AG04449 (cell line): ENCODE measurements at regions not wholly inside any gene's neighbourhood (a gene's known extent, or its start where the extent isn't known, plus 50 kb on each side); places are given as distances from the start of the nearest gene placed in this dataset.

Experiments
- CTCF ChIA-PET: fragments of 350-600 bp; formaldehyde crosslinking; extraction: SDS; loops from one replicate; lab custom pipeline; 2021; ENCODE audit warnings: antibody characterized with exemption; lab: Yijun Ruan, JAX
- POLR2A ChIA-PET: fragments of 400-600, 350-600 bp; formaldehyde crosslinking; extraction: SDS; loops from one replicate; lab custom pipeline; 2020; ENCODE audit warnings: antibody characterized with exemption, inconsistent platforms; lab: Yijun Ruan, JAX
- DNase-seq: peaks from one replicate; pipeline ENCODE4 v3.0.0-alpha.2; 2010; ENCODE audit warnings: low read depth, low spot score
- H3K4me3 ChIP-seq: 2 replicates; pipeline ENCODE4 v1.5.1; 2011; ENCODE audit warnings: low read depth, mild to moderate bottlenecking, control low read depth, low read length
- TF ChIP-seq, protein P1 (sequence below): IDR thresholded peaks from one replicate; pipeline ENCODE4 v1.5.1; 2011; ENCODE audit warnings: mild to moderate bottlenecking, moderate library complexity, low read length, control low read depth, inconsistent platforms; ENCODE audit not compliant: insufficient read depth; ENCODE audit errors: missing control alignments

DNA sequence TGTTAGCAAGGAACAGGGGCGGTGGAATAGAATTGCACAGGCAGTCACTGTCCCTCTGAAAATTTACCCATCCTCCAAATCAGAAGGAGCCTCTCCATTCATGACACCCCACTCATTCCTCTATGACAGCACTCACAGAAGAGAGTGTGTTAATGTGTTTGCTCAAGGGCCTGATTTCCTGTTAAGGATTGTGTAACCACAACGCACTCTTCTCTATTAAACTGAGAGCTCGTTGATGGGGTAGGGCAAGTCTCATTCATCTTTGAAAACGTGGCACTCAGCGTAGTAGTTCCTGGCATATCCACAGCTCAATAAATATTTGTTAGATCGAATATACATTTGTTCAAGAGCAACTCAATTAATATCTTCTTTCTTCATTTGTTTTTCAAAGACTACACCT, 106.4 kb downstream of the VAPA start:
- TF ChIP-seq, protein P1, sequence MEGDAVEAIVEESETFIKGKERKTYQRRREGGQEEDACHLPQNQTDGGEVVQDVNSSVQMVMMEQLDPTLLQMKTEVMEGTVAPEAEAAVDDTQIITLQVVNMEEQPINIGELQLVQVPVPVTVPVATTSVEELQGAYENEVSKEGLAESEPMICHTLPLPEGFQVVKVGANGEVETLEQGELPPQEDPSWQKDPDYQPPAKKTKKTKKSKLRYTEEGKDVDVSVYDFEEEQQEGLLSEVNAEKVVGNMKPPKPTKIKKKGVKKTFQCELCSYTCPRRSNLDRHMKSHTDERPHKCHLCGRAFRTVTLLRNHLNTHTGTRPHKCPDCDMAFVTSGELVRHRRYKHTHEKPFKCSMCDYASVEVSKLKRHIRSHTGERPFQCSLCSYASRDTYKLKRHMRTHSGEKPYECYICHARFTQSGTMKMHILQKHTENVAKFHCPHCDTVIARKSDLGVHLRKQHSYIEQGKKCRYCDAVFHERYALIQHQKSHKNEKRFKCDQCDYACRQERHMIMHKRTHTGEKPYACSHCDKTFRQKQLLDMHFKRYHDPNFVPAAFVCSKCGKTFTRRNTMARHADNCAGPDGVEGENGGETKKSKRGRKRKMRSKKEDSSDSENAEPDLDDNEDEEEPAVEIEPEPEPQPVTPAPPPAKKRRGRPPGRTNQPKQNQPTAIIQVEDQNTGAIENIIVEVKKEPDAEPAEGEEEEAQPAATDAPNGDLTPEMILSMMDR: no peak
- DNase-seq: no peak
- no peak overlapping the region for H3K4me3 ChIP-seq
- ChIA-PET POLR2A (no interaction called here), CTCF (interaction anchor here (0.9 to 1.7 kb wide), 3 partner anchors 38 to 500 kb away, joined by 3 read pairs; no protein-coding TSS in a partner anchor)

DNA sequence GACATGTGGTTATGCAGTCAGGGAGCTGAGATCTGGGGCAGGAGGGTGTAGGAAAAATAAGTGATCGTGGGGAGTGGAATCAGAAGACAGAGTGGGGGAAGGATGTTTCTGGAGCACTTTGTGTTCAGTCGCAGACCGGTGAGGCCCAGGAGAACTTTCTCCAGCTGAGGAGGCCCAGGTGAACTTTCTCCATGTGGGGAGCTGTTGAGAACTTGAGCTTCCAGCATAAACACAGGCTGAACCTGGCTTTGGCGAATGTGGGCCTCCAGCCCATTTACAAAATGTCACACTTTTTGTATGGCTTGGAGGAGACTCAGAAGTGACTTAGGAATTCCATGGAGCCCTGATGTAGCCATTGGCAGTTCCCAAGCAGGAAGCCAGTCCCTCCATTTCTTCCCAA, 108.5 kb downstream of the VAPA start:
- CTCF ChIA-PET: no interaction called here
- no peak for DNase-seq
- no peak overlapping the region for H3K4me3 ChIP-seq
- TF ChIP-seq, protein P1: no peak
- POLR2A ChIA-PET: no interaction called here

DNA sequence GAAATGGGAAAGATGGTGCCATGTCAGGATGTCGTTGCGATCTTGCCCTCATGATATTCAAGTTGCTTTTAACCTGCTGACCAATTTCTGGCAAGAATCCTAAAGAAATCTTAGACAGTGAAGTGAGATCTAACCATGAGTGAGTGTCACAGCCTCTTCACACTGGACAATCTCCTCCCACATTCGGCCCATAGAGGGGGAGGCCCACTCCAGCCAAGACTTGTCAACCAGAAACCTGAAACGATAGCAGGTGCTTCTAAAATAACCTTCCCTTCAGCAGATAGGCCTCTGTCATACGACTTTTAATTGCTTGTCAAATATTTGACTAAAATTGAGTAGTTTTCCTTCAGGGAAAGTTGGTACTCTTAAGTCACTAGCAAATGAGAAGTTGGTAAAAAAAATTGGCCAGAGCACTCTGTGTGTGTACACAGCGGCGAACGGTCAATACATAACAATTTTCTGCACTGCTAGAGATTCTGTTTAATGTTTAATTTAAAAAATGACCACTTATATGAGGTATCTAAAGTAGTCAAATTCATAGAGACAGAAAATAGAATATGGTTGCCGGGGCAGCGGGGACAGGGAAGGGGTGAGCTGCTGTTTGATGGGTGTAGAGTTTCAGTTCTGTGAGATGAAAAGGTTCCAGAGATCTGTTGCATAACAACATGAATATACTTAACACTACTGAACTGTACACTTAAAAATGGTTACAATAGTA, 110.2 kb downstream of the VAPA start:
- DNase-seq: no peak
- ChIA-PET POLR2A (no interaction called here), CTCF (no interaction called here)
- TF ChIP-seq, protein P1: no peak
- H3K4me3 ChIP-seq: no peak overlapping the region

DNA sequence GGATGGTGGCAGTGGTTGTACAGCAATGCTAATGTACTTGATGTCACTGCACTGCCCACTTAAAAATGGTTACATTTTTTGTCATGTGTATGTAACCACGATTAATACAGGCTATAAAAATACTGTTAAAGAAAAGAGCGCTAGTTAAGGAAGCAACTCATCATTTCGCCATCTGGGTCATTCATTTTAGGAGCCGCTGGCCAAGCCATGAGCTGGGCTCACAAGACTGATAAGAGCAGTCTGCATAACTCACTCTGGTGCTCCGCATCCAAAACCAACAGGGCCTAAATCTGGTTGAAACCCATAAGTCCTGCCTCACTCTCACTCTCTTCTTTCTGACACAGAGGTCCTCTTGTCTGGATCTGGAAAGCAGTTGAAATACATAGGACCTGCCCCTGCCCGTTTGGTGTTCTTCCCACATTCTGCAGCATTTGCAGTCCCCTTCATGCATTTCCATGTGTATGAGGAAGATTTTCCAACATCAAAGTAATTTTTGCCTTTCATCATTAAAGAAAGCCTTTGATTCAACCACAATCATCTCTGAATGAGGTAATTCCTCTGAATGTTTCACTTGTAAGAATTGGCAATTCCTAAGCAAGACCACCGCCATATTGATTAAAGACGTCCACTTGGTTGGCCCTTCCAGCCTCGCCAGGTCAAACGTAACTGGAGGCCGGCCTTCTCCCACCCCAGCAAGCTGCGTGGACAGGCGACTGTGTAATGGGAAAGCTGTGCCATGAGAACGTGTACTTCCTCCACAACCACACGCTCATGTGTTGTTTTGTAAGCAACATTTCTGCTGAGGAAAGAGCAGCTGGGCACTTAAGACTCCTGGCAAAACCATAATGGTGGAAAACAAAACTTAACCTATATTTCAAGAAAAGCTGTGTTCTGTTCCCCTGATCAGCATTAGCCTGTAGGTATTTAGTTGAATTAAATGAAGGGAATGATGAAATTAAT, 112.2 kb downstream of the VAPA start:
- DNase-seq: no peak
- H3K4me3 ChIP-seq: no peak overlapping the region
- ChIA-PET POLR2A (interaction anchor here (1.2 kb wide), 1 partner anchor 9 kb away, joined by 3 read pairs; no protein-coding TSS in a partner anchor), CTCF (interaction anchor here (1.3 to 1.8 kb wide), 3 partner anchors 10 to 494 kb away, joined by 3 to 5 read pairs (median 5); no protein-coding TSS in a partner anchor)
- TF ChIP-seq, protein P1: no peak

DNA sequence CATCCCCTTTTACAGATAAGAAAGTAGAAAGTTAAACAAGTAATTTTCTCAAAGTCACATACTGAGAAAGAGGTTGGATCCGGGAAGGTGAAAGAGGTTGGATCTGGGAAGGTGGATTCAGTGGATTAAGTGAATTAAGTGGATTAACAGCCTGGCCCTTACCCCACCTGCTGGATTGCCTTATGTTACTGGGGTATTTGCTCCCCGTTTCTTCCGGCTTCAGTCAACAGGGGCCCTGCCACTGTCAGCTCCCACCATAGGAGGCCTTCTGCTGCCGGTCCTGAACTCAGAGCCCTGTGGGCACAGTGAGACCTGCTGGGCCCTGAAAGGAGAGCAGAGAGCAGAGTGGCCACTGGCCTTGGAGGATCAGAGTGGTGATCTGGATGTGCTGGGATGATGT, 113.2 kb downstream of the VAPA start:
- no peak for DNase-seq
- TF ChIP-seq, protein P1: no peak
- CTCF ChIA-PET: interaction anchor here (1.3 to 1.8 kb wide), 3 partner anchors 11 to 493 kb away, joined by 3 to 5 read pairs (median 5); no protein-coding TSS in a partner anchor
- no peak overlapping the region for H3K4me3 ChIP-seq
- POLR2A ChIA-PET: no interaction called here

DNA sequence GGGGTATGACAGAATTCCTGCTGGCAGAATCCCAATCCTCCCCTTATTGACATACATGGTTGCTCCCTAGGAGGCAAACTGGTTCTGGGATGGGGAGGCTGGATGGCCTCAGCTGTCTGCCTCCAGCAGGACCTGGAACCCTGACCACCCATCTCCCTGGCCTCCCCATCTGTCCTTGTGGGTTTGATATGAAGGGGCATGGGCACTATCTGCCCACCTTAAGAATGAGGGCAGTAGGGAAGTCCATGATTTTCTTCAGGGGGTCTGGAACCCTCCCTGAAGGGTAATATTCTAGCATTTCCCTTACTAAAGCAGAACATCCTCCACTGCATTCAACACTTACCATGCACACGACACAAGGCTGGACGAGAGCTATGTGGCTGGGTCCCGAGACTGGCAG, 113.6 kb downstream of the VAPA start:
- POLR2A ChIA-PET: no interaction called here
- CTCF ChIA-PET: interaction anchor here (1.8 kb wide), 1 partner anchor 492 kb away, joined by 5 read pairs; no protein-coding TSS in a partner anchor

More for the DNA sequence above, 113.6 kb downstream of the VAPA start:
- no peak overlapping the region for H3K4me3 ChIP-seq
- DNase-seq: no peak
- TF ChIP-seq, protein P1: no peak
